ENCODE measurements at regions not wholly inside any gene's neighbourhood (a gene's known extent, or its start where the extent isn't known, plus 50 kb on each side); places are given as distances from the start of the nearest gene placed in this dataset.

GRCh38 chr18:65329010-65329409 is 421.8 kb upstream of the CDH7 start:
- Histone ChIP-seq H3K4me3 (no peak overlapping the region), H3K4me2 (ENCODE audit: insufficient read depth, low read length) (no peak overlapping the region), H3K27me3 (ENCODE audit: control insufficient read depth in 2 of 2, insufficient read depth in 2 of 2, low read length in 2 of 2) (no peaks in the 10 kb centered on the region), H3K9me1 (ENCODE audit: control insufficient read depth, insufficient read depth, low read length) (no peaks in the 10 kb centered on the region), H3K9ac (ENCODE audit: insufficient read depth in 1 of 2, low read depth in 2 of 2, low read length in 2 of 2) (no peak overlapping the region), H3K36me3 (ENCODE audit: control insufficient read depth, insufficient read depth, low read length) (no peaks in the 10 kb centered on the region), H3K4me1 (replicated peaks in 1 of 2; ENCODE audit: control insufficient read depth in 2 of 2, insufficient read depth in 2 of 2, low read length in 2 of 2) (no peaks in the 10 kb centered on the region), H3K9me3 (replicated peaks; ENCODE audit: control insufficient read depth, insufficient read depth, low read depth, low read length) (no peaks in the 10 kb centered on the region), H2AFZ (ENCODE audit: low read depth, low read length) (no peak overlapping the region), H4K20me1 (replicated peaks; ENCODE audit: control insufficient read depth, insufficient read depth, low read length) (no peaks in the 10 kb centered on the region), H3K27ac (ENCODE audit: extremely low read depth, low read depth, low read length) (no peak overlapping the region), H3K79me2 (ENCODE audit: control insufficient read depth, insufficient read depth, low read length) (no peaks in the 10 kb centered on the region)
- in situ Hi-C loops (cut with MboI) = no loop called here
- POLR2A ChIA-PET = no interaction called here
- BruUV-seq (replicated peaks) = no TSS peak
- DNase-seq (ENCODE audit: extremely low read depth in 1 of 4, low spot score in 3 of 4) (no peak), FAIRE-seq (no peak), ATAC-seq (no peak)
- CTCF ChIA-PET (ENCODE audit: low intra/inter-chr PET ratio) = no interaction called here
- TF ChIP-seq NCOR1 (IDR thresholded peaks at IDR 0.05) (no peak), ZNF445 (CRISPR knock-in tag; IDR thresholded peaks at IDR 0.05; ENCODE audit: low read depth) (no peak)
- TF ChIP-seq, protein P1, sequence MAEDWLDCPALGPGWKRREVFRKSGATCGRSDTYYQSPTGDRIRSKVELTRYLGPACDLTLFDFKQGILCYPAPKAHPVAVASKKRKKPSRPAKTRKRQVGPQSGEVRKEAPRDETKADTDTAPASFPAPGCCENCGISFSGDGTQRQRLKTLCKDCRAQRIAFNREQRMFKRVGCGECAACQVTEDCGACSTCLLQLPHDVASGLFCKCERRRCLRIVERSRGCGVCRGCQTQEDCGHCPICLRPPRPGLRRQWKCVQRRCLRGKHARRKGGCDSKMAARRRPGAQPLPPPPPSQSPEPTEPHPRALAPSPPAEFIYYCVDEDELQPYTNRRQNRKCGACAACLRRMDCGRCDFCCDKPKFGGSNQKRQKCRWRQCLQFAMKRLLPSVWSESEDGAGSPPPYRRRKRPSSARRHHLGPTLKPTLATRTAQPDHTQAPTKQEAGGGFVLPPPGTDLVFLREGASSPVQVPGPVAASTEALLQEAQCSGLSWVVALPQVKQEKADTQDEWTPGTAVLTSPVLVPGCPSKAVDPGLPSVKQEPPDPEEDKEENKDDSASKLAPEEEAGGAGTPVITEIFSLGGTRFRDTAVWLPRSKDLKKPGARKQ (CRISPR knock-in tag; IDR thresholded peaks at IDR 0.05) = no peak
- intact Hi-C loops (cut with micrococcal nuclease) = no loop called here
- 0% methylated on average over 2 of the region's 2 CpGs for whole genome bisulfite sequencing (ENCODE audit: insufficient coverage, low coverage, missing lambda C conversion rate)

DNA sequence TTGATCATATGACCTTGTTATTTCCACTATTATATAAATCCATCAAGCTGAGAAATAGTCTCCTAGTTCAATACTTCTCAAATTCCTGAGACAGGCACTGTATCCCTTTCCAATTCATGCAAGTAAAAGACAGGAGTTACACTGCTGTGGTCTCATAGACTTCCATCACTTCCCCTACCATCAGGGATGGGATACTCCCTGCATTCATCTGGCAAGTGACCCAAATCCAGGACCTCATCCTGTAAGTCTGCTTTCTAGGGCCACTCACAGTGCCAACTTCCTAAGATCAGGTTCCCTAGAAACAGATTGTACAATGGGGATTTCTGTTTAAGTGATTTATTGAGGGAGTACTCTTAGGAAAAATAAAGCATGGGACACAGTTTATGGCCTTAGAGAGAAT is 424.0 kb upstream of the CDH7 start:
- no peak for DNase-seq (ENCODE audit: extremely low read depth in 1 of 4, low spot score in 3 of 4)
- in situ Hi-C loops (cut with MboI) = no loop called here
- Histone ChIP-seq H3K79me2 (ENCODE audit: control insufficient read depth, insufficient read depth, low read length) (no peaks in the 10 kb centered on the region), H2AFZ (ENCODE audit: low read depth, low read length) (no peak overlapping the region), H3K9me3 (replicated peaks; ENCODE audit: control insufficient read depth, insufficient read depth, low read depth, low read length) (no peaks in the 10 kb centered on the region), H3K4me1 (replicated peaks in 1 of 2; ENCODE audit: control insufficient read depth in 2 of 2, insufficient read depth in 2 of 2, low read length in 2 of 2) (no peaks in the 10 kb centered on the region), H3K27me3 (ENCODE audit: control insufficient read depth in 2 of 2, insufficient read depth in 2 of 2, low read length in 2 of 2) (no peaks in the 10 kb centered on the region), H3K9me1 (ENCODE audit: control insufficient read depth, insufficient read depth, low read length) (no peaks in the 10 kb centered on the region), H3K9ac (ENCODE audit: insufficient read depth in 1 of 2, low read depth in 2 of 2, low read length in 2 of 2) (no peak overlapping the region), H4K20me1 (replicated peaks; ENCODE audit: control insufficient read depth, insufficient read depth, low read length) (no peaks in the 10 kb centered on the region), H3K4me2 (ENCODE audit: insufficient read depth, low read length) (no peak overlapping the region), H3K27ac (ENCODE audit: extremely low read depth, low read depth, low read length) (no peak overlapping the region), H3K4me3 (no peak overlapping the region), H3K36me3 (ENCODE audit: control insufficient read depth, insufficient read depth, low read length) (no peaks in the 10 kb centered on the region)
- no peak for ATAC-seq
- ChIA-PET POLR2A (no interaction called here), CTCF (ENCODE audit: low intra/inter-chr PET ratio) (no interaction called here)
- no TSS peak for BruUV-seq (replicated peaks)
- TF ChIP-seq CREM (IDR thresholded peaks at IDR 0.05; ENCODE audit: low read depth) (no peak), MAFK (IDR thresholded peaks at IDR 0.05; ENCODE audit: low read length) (no peak), ZEB2 (IDR thresholded peaks at IDR 0.05) (no peak), DNMT1 (IDR thresholded peaks at IDR 0.05) (no peak), RUNX1 (IDR thresholded peaks at IDR 0.05; ENCODE audit: low read depth) (no peak), MECOM (CRISPR knock-in tag; IDR thresholded peaks at IDR 0.05) (no peak), RB1 (IDR thresholded peaks at IDR 0.05; ENCODE audit: low read depth) (no peak), FOXJ2 (tag; IDR thresholded peaks at IDR 0.05) (no peak)
- TF ChIP-seq, protein P2, sequence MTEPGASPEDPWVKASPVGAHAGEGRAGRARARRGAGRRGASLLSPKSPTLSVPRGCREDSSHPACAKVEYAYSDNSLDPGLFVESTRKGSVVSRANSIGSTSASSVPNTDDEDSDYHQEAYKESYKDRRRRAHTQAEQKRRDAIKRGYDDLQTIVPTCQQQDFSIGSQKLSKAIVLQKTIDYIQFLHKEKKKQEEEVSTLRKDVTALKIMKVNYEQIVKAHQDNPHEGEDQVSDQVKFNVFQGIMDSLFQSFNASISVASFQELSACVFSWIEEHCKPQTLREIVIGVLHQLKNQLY (CRISPR knock-in tag; conservative IDR thresholded peaks at IDR 0.05) = no peak
- intact Hi-C loops (cut with micrococcal nuclease) = no loop called here
- FAIRE-seq = no peak

Data from K562 (cell line).